ENCODE measurements at regions not wholly inside any gene's neighbourhood (a gene's known extent, or its start where the extent isn't known, plus 50 kb on each side); places are given as distances from the start of the nearest gene placed in this dataset.

GRCh38 chr22:20645954-20646353 is 128.0 kb upstream of the SERPIND1 start:
- Histone ChIP-seq H3K4me1 (no peaks in the 10 kb centered on the region), H3K27me3 (no peaks in the 10 kb centered on the region), H3K36me3 (no peaks in the 10 kb centered on the region), H3K4me3 (no peak overlapping the region), H3K27ac (no peak overlapping the region), H3K9me3 (no peaks in the 10 kb centered on the region)
- 63% methylated on average over 2 of the region's 2 CpGs; no CpG with 5 or more reads in 1 of the 2 donors for WGBS, 2 donors (ENCODE audit: low coverage in 1 of 2)
- no peak for DNase-seq
- in situ Hi-C loops (cut with MboI; ENCODE audit: low pct_ligation_motif_present in 1 of 4, low pct_unique_long_range_greater_than_20kb in 1 of 4, low sequenced_read_pairs in 3 of 4): loop anchor here in 1 of 4 donors (25.0 kb wide), 1 partner anchor 484 kb away; the partner anchor contains the start of gene CCDC188
- intact Hi-C loops (cut with DNase I; ENCODE audit: low total_unique reads): no loop called here
- TF ChIP-seq POLR2A (IDR thresholded peaks at IDR 0.05) (no peak), POLR2AphosphoS5 (IDR thresholded peaks at IDR 0.05) (no peak), CTCF (IDR thresholded peaks at IDR 0.05) (no peak), EP300 (IDR thresholded peaks at IDR 0.05; ENCODE audit: low read depth) (no peak)

- H3K9me3 ChIP-seq: no peaks in the 10 kb centered on the region
- in situ Hi-C loops (cut with MboI; ENCODE audit: low pct_ligation_motif_present in 1 of 4, low pct_unique_long_range_greater_than_20kb in 1 of 4, low sequenced_read_pairs in 3 of 4) (loop anchor here in 1 of 4 donors (25.0 kb wide), 1 partner anchor 484 kb away; the partner anchor contains the start of gene CCDC188), intact Hi-C loops (cut with DNase I; ENCODE audit: low total_unique reads) (no loop called here)
- H3K27me3 ChIP-seq: no peaks in the 10 kb centered on the region
- WGBS, 2 donors (ENCODE audit: low coverage in 1 of 2): 92 to 100% methylated on average over 1 to 4 of the region's 4 CpGs
- TF ChIP-seq EP300 (IDR thresholded peaks at IDR 0.05; ENCODE audit: low read depth): no peak
- no peak for TF ChIP-seq POLR2A (IDR thresholded peaks at IDR 0.05)
- TF ChIP-seq CTCF (IDR thresholded peaks at IDR 0.05): no peak
- TF ChIP-seq POLR2AphosphoS5 (IDR thresholded peaks at IDR 0.05): no peak
- no peak for DNase-seq
- no peaks in the 10 kb centered on the region for H3K4me1 ChIP-seq
- H3K36me3 ChIP-seq: no peaks in the 10 kb centered on the region
- no peak overlapping the region for H3K4me3 ChIP-seq
- H3K27ac ChIP-seq: no peak overlapping the region
Measured at GRCh38 chr22:20646415-20646814, 127.5 kb upstream of the SERPIND1 start.

GRCh38 chr22:20646906-20647305 is 127.0 kb upstream of the SERPIND1 start:
- 76% methylated on average over 3 of the region's 3 CpGs; no CpG with 5 or more reads in 1 of the 2 donors for WGBS, 2 donors (ENCODE audit: low coverage in 1 of 2)
- no peak overlapping the region for H3K27ac ChIP-seq
- H3K36me3 ChIP-seq: no peaks in the 10 kb centered on the region
- H3K9me3 ChIP-seq: no peaks in the 10 kb centered on the region
- in situ Hi-C loops (cut with MboI; ENCODE audit: low pct_ligation_motif_present in 1 of 4, low pct_unique_long_range_greater_than_20kb in 1 of 4, low sequenced_read_pairs in 3 of 4) (loop anchor here in 1 of 4 donors (25.0 kb wide), 1 partner anchor 485 kb away; the partner anchor contains the start of gene CCDC188), intact Hi-C loops (cut with DNase I; ENCODE audit: low total_unique reads) (no loop called here)
- DNase-seq: no peak
- no peak overlapping the region for H3K4me3 ChIP-seq
- TF ChIP-seq POLR2A (IDR thresholded peaks at IDR 0.05) (no peak), CTCF (IDR thresholded peaks at IDR 0.05) (no peak)
- no peaks in the 10 kb centered on the region for H3K27me3 ChIP-seq
- no peaks in the 10 kb centered on the region for H3K4me1 ChIP-seq

GRCh38 chr22:20647586-20648305 is 126.2 kb upstream of the SERPIND1 start:
- 88% methylated on average over 4 of the region's 4 CpGs; no CpG with 5 or more reads in 1 of the 2 donors for WGBS, 2 donors (ENCODE audit: low coverage in 1 of 2)

More at GRCh38 chr22:20647586-20648305, 126.2 kb upstream of the SERPIND1 start:
- DNase-seq: no peak
- Histone ChIP-seq H3K4me1 (no peaks in the 10 kb centered on the region), H3K4me3 (no peak overlapping the region), H3K9me3 (no peaks in the 10 kb centered on the region), H3K27ac (no peak overlapping the region), H3K27me3 (no peaks in the 10 kb centered on the region), H3K36me3 (no peaks in the 10 kb centered on the region)
- intact Hi-C loops (cut with DNase I; ENCODE audit: low total_unique reads) (no loop called here), in situ Hi-C loops (cut with MboI; ENCODE audit: low pct_ligation_motif_present in 1 of 4, low pct_unique_long_range_greater_than_20kb in 1 of 4, low sequenced_read_pairs in 3 of 4) (loop anchor here in 1 of 4 donors (25.0 kb wide), 1 partner anchor 485 kb away; the partner anchor contains the start of gene CCDC188)
- no peak for TF ChIP-seq EP300 (IDR thresholded peaks at IDR 0.05; ENCODE audit: low read depth)
- TF ChIP-seq POLR2A (IDR thresholded peaks at IDR 0.05): no peak
- no peak for TF ChIP-seq CTCF (IDR thresholded peaks at IDR 0.05)
- no peak for TF ChIP-seq POLR2AphosphoS5 (IDR thresholded peaks at IDR 0.05)

All from transverse colon (tissue), 4 donors.